ENCODE measurements at regions not wholly inside any gene's neighbourhood (a gene's known extent, or its start where the extent isn't known, plus 50 kb on each side); places are given as distances from the start of the nearest gene placed in this dataset.

- no peak overlapping the region for H3K4me3 ChIP-seq (replicated peaks; ENCODE audit: low read depth, low read length)
- peak; percentile 17 for DNase-seq (ENCODE audit: low read depth)
- no peak for TF ChIP-seq CTCF (IDR thresholded peaks at IDR 0.05; ENCODE audit: low read length, missing control alignments)
These were observed 222.5 kb downstream of the SHQ1 start for GRCh38 chr3:72625602-72626337.

GRCh38 chr3:72624656-72625055 lies 223.6 kb downstream of the SHQ1 start:
- no peak for TF ChIP-seq CTCF (IDR thresholded peaks at IDR 0.05; ENCODE audit: low read length, missing control alignments)
- no peak for DNase-seq (ENCODE audit: low read depth)
- no peak overlapping the region for H3K4me3 ChIP-seq (replicated peaks; ENCODE audit: low read depth, low read length)

GRCh38 chr3:72618739-72619138 lies 229.5 kb downstream of the SHQ1 start:
- no peak for TF ChIP-seq CTCF (IDR thresholded peaks at IDR 0.05; ENCODE audit: low read length, missing control alignments)
- DNase-seq (ENCODE audit: low read depth): no peak

GRCh38 chr3:72617424-72618024 lies 230.7 kb downstream of the SHQ1 start:
- no peak for TF ChIP-seq CTCF (IDR thresholded peaks at IDR 0.05; ENCODE audit: low read length, missing control alignments)
- no peak overlapping the region for H3K4me3 ChIP-seq (replicated peaks; ENCODE audit: low read depth, low read length)
- no peak for DNase-seq (ENCODE audit: low read depth)

More at GRCh38 chr3:72618739-72619138, 229.5 kb downstream of the SHQ1 start:
- no peak overlapping the region for H3K4me3 ChIP-seq (replicated peaks; ENCODE audit: low read depth, low read length)

GRCh38 chr3:72615776-72616175 lies 232.5 kb downstream of the SHQ1 start:
- TF ChIP-seq CTCF (IDR thresholded peaks at IDR 0.05; ENCODE audit: low read length, missing control alignments): no peak
- DNase-seq (ENCODE audit: low read depth): no peak
- H3K4me3 ChIP-seq (replicated peaks; ENCODE audit: low read depth, low read length): no peak overlapping the region

- DNase-seq (ENCODE audit: low read depth): no peak
- H3K4me3 ChIP-seq (replicated peaks; ENCODE audit: low read depth, low read length): no peak overlapping the region
- no peak for TF ChIP-seq CTCF (IDR thresholded peaks at IDR 0.05; ENCODE audit: low read length, missing control alignments)
These were observed 233.1 kb downstream of the SHQ1 start for GRCh38 chr3:72615182-72615581.

All from fibroblast of pulmonary artery (primary cell).